ENCODE measurements at regions not wholly inside any gene's neighbourhood (a gene's known extent, or its start where the extent isn't known, plus 50 kb on each side); places are given as distances from the start of the nearest gene placed in this dataset.

- no peak overlapping the region for H3K4me3 ChIP-seq (ENCODE audit: low read length)
- no peak overlapping the region for H3K9ac ChIP-seq (ENCODE audit: low read length)
- no peak overlapping the region for H3K4me2 ChIP-seq (ENCODE audit: low read length)
- no peaks in the 10 kb centered on the region for H3K79me2 ChIP-seq (ENCODE audit: low read length)
- no peak for TF ChIP-seq EZH2phosphoT487 (IDR thresholded peaks at IDR 0.05; ENCODE audit: low read depth)
- no peak for TF ChIP-seq CTCF (IDR thresholded peaks at IDR 0.05; ENCODE audit: low read depth, low read length)
- no peaks in the 10 kb centered on the region for H4K20me1 ChIP-seq (ENCODE audit: insufficient read depth, low read length)
- H3K4me1 ChIP-seq (ENCODE audit: low read length) = no peaks in the 10 kb centered on the region
- no peak overlapping the region for H2AFZ ChIP-seq (ENCODE audit: low read depth, low read length)
- peaks cover 9% of the 10 kb centered on the region; the same call in 1 of the 2 replicates for H3K27me3 ChIP-seq (ENCODE audit: low read depth, low read length)
- H3K27ac ChIP-seq (ENCODE audit: low read length) = no peak overlapping the region
- H3K36me3 ChIP-seq (replicated peaks; ENCODE audit: low read depth, low read length) = no peaks in the 10 kb centered on the region
- no peaks in the 10 kb centered on the region for H3K9me3 ChIP-seq (ENCODE audit: insufficient read depth, low read length)
Observed at GRCh38 chr20:10911298-10911697, 237.5 kb upstream of the JAG1 start.

GRCh38 chr20:10915815-10916214 lies 242.0 kb upstream of the JAG1 start:
- H3K4me2 ChIP-seq (ENCODE audit: low read length) = no peak overlapping the region
- H3K4me3 ChIP-seq (ENCODE audit: low read length) = no peak overlapping the region
- no peaks in the 10 kb centered on the region for H3K27me3 ChIP-seq (ENCODE audit: low read depth, low read length)
- no peak for TF ChIP-seq EZH2phosphoT487 (IDR thresholded peaks at IDR 0.05; ENCODE audit: low read depth)
- no peak for TF ChIP-seq CTCF (IDR thresholded peaks at IDR 0.05; ENCODE audit: low read depth, low read length)
- H3K4me1 ChIP-seq (ENCODE audit: low read length) = no peaks in the 10 kb centered on the region
- H3K27ac ChIP-seq (ENCODE audit: low read length) = no peak overlapping the region
- H3K9me3 ChIP-seq (ENCODE audit: insufficient read depth, low read length) = peaks cover 4% of the 10 kb centered on the region; the same call in 1 of the 2 replicates
- no peaks in the 10 kb centered on the region for H3K79me2 ChIP-seq (ENCODE audit: low read length)
- no peaks in the 10 kb centered on the region for H3K36me3 ChIP-seq (replicated peaks; ENCODE audit: low read depth, low read length)
- H4K20me1 ChIP-seq (ENCODE audit: insufficient read depth, low read length) = no peaks in the 10 kb centered on the region
- no peak overlapping the region for H2AFZ ChIP-seq (ENCODE audit: low read depth, low read length)
- H3K9ac ChIP-seq (ENCODE audit: low read length) = no peak overlapping the region

- Histone ChIP-seq H3K36me3 (replicated peaks; ENCODE audit: low read depth, low read length) (no peaks in the 10 kb centered on the region), H4K20me1 (ENCODE audit: insufficient read depth, low read length) (no peaks in the 10 kb centered on the region), H2AFZ (ENCODE audit: low read depth, low read length) (no peak overlapping the region), H3K79me2 (ENCODE audit: low read length) (no peaks in the 10 kb centered on the region), H3K27me3 (ENCODE audit: low read depth, low read length) (no peaks in the 10 kb centered on the region), H3K4me2 (ENCODE audit: low read length) (no peak overlapping the region), H3K27ac (ENCODE audit: low read length) (no peak overlapping the region), H3K4me3 (ENCODE audit: low read length) (no peak overlapping the region), H3K9me3 (ENCODE audit: insufficient read depth, low read length) (peaks cover 4% of the 10 kb centered on the region; the same call in 1 of the 2 replicates), H3K9ac (ENCODE audit: low read length) (no peak overlapping the region), H3K4me1 (ENCODE audit: low read length) (no peaks in the 10 kb centered on the region)
- TF ChIP-seq CTCF (IDR thresholded peaks at IDR 0.05; ENCODE audit: low read depth, low read length) (no peak), EZH2phosphoT487 (IDR thresholded peaks at IDR 0.05; ENCODE audit: low read depth) (no peak)
Observed at GRCh38 chr20:10916312-10916711, 242.5 kb upstream of the JAG1 start.

GRCh38 chr20:10917826-10918225 lies 244.0 kb upstream of the JAG1 start:
- Histone ChIP-seq H3K4me1 (ENCODE audit: low read length) (no peaks in the 10 kb centered on the region), H3K4me2 (ENCODE audit: low read length) (no peak overlapping the region), H4K20me1 (ENCODE audit: insufficient read depth, low read length) (no peaks in the 10 kb centered on the region), H3K36me3 (replicated peaks; ENCODE audit: low read depth, low read length) (no peaks in the 10 kb centered on the region), H2AFZ (ENCODE audit: low read depth, low read length) (no peak overlapping the region), H3K79me2 (ENCODE audit: low read length) (no peaks in the 10 kb centered on the region), H3K27me3 (ENCODE audit: low read depth, low read length) (0 out of 2 replicates have a peak, but pooled peaks cover 4% of the 10 kb centered on the region), H3K27ac (ENCODE audit: low read length) (no peak overlapping the region), H3K9me3 (ENCODE audit: insufficient read depth, low read length) (peaks cover 4% of the 10 kb centered on the region; the same call in 1 of the 2 replicates), H3K9ac (ENCODE audit: low read length) (no peak overlapping the region), H3K4me3 (ENCODE audit: low read length) (no peak overlapping the region)
- TF ChIP-seq EZH2phosphoT487 (IDR thresholded peaks at IDR 0.05; ENCODE audit: low read depth) (no peak), CTCF (IDR thresholded peaks at IDR 0.05; ENCODE audit: low read depth, low read length) (no peak)

Data from OCI-LY3 (cell line).